PC-3 (cell line): ENCODE measurements at regions not wholly inside any gene's neighbourhood (a gene's known extent, or its start where the extent isn't known, plus 50 kb on each side); places are given as distances from the start of the nearest gene placed in this dataset.

ENCODE experiments used
- EZH2 ChIP-seq: fragments of 300-600 bp; sonication (generic); IDR thresholded peaks from one replicate; pipeline ENCODE4 v1.6.1; 2017; ENCODE audit warnings: antibody characterized with exemption, mild to moderate bottlenecking, low read length; ENCODE audit not compliant: unreplicated experiment
- EZH2phosphoT487 ChIP-seq: fragments of 300-600 bp; sonication (generic); IDR thresholded peaks from 2 replicates; pipeline ENCODE4 v1.6.1; 2018; ENCODE audit warnings: mild to moderate bottlenecking, antibody characterized with exemption, low read length, borderline replicate concordance
- TF ChIP-seq, protein P1 (sequence below): fragments of 300-600 bp; sonication (generic); conservative IDR thresholded peaks from 2 replicates; pipeline ENCODE4 v1.5.1; 2017; ENCODE audit warnings: antibody characterized with exemption, low read depth, mild to moderate bottlenecking, low read length

DNA sequence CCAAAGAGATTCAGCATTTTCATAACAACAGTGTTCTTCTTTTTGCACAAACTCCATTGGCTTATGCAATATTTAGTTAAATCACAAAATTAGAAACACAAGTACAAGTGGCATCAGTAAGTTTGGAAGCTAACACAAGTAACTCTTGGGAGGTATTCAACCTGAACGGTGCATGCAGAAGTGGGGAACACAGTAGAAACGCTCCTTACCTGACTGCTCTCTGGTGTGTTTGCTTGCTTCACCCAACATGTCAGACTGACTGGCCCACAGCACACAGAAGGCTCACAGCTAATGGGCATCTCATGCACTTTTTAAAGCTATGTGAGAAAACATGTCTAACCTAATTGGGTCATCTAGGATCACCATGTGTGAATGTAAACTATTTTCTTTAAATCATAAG is 133.6 kb downstream of the MAGEB17 start:
- TF ChIP-seq, protein P1, sequence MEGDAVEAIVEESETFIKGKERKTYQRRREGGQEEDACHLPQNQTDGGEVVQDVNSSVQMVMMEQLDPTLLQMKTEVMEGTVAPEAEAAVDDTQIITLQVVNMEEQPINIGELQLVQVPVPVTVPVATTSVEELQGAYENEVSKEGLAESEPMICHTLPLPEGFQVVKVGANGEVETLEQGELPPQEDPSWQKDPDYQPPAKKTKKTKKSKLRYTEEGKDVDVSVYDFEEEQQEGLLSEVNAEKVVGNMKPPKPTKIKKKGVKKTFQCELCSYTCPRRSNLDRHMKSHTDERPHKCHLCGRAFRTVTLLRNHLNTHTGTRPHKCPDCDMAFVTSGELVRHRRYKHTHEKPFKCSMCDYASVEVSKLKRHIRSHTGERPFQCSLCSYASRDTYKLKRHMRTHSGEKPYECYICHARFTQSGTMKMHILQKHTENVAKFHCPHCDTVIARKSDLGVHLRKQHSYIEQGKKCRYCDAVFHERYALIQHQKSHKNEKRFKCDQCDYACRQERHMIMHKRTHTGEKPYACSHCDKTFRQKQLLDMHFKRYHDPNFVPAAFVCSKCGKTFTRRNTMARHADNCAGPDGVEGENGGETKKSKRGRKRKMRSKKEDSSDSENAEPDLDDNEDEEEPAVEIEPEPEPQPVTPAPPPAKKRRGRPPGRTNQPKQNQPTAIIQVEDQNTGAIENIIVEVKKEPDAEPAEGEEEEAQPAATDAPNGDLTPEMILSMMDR, result no peak
- no peak for TF ChIP-seq EZH2
- no peak for TF ChIP-seq EZH2phosphoT487
